Ishikawa (cell line): ENCODE measurements at regions not wholly inside any gene's neighbourhood (a gene's known extent, or its start where the extent isn't known, plus 50 kb on each side); places are given as distances from the start of the nearest gene placed in this dataset.

Experiments used
- EGR1 ChIP-seq: IDR thresholded peaks from 2 replicates; pipeline ENCODE4 v1.6.1; 2012
- FOXM1 ChIP-seq: IDR thresholded peaks from 2 replicates; pipeline ENCODE4 v1.6.1; 2012; ENCODE audit warnings: low read depth, borderline replicate concordance

DNA sequence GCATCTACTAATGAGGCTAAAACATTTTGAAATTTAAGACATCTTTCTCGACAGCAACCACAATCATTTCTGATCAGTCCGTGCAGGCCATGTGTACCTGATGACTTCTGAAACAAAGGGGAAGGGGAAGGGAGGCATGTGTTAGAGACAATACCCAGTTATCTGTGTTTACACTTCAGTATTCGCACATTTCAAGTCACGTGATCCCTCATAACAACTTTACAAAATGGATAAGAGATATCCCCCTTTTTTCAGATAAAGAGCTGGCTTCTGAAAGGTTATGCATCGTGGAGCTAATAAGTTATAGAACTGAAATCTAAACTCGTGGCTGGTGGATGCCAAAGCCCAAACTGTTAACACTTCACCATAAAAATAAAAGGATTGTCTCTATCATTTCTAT, 175.7 kb downstream of the CHRM3 start:
- TF ChIP-seq EGR1, result no peak
- no peak for TF ChIP-seq FOXM1
